B cell (primary cell): ENCODE measurements at regions not wholly inside any gene's neighbourhood (a gene's known extent, or its start where the extent isn't known, plus 50 kb on each side); places are given as distances from the start of the nearest gene placed in this dataset.

Source experiments
- CTCF ChIP-seq: fragments of 200-600 bp; IDR thresholded peaks from one replicate; pipeline ENCODE4 v1.8.0; 2022; ENCODE audit warnings: antibody characterized with exemption, mild to moderate bottlenecking
- EZH2 ChIP-seq: IDR thresholded peaks from 2 replicates; pipeline ENCODE4 v1.6.1; 2012; ENCODE audit warnings: borderline replicate concordance, low read depth, mild to moderate bottlenecking, moderate library complexity, low read length; ENCODE audit not compliant: insufficient read depth, poor library complexity, severe bottlenecking

- TF ChIP-seq CTCF, result no peak
- TF ChIP-seq EZH2, result no peak
Measured at GRCh38 chr9:16045651-16046280, 492.9 kb downstream of the CCDC171 start.
